Trophoblast cell (in vitro differentiated cells and primary cell): ENCODE measurements at regions not wholly inside any gene's neighbourhood (a gene's known extent, or its start where the extent isn't known, plus 50 kb on each side); places are given as distances from the start of the nearest gene placed in this dataset.

ENCODE experiments used
- DNase-seq, 2 donors: peaks; one replicate each; pipeline ENCODE4 v3.0.0-alpha.2; 2016
- H2AFZ ChIP-seq: 2 replicates; pipeline ENCODE4 v1.6.1; 2013; ENCODE audit warnings: low read length, moderate library complexity, mild to moderate bottlenecking; ENCODE audit not compliant: insufficient read depth, poor library complexity
- H2AK5ac ChIP-seq: 2 replicates; pipeline ENCODE4 v1.6.1; 2013; ENCODE audit warnings: mild to moderate bottlenecking, low read length
- H2BK120ac ChIP-seq: 2 replicates; pipeline ENCODE4 v1.6.1; 2013; ENCODE audit warnings: low read length, mild to moderate bottlenecking, moderate library complexity; ENCODE audit not compliant: insufficient read depth, poor library complexity
- H2BK12ac ChIP-seq: 2 replicates; pipeline ENCODE4 v1.6.1; 2013; ENCODE audit warnings: mild to moderate bottlenecking, low read length, moderate library complexity
- H2BK5ac ChIP-seq: 2 replicates; pipeline ENCODE4 v1.6.1; 2013; ENCODE audit warnings: low read length, low read depth, moderate library complexity, mild to moderate bottlenecking; ENCODE audit not compliant: poor library complexity
- H3K14ac ChIP-seq: 2 replicates; pipeline ENCODE4 v1.6.1; 2013; ENCODE audit warnings: mild to moderate bottlenecking, low read length
- H3K18ac ChIP-seq: 2 replicates; pipeline ENCODE4 v1.6.1; 2013; ENCODE audit warnings: mild to moderate bottlenecking, low read length
- H3K23ac ChIP-seq: 2 replicates; pipeline ENCODE4 v1.6.1; 2013; ENCODE audit warnings: low read length
- H3K27ac ChIP-seq: 2 replicates; pipeline ENCODE4 v1.5.1; 2013; ENCODE audit warnings: low read depth, mild to moderate bottlenecking, inconsistent platforms, low read length, moderate library complexity
- H3K27me3 ChIP-seq: 2 replicates; pipeline ENCODE4 v1.6.1; 2013; ENCODE audit warnings: inconsistent platforms, mild to moderate bottlenecking, low read length, moderate library complexity; ENCODE audit not compliant: insufficient read depth
- H3K36me3 ChIP-seq, 2 experiments: 1 replicate in 1 of 2; 2 replicates in 1 of 2; pipeline ENCODE4 v1.6.1; 2013; ENCODE audit warnings: low read length in 2 of 2, mild to moderate bottlenecking in 2 of 2, moderate library complexity in 1 of 2; ENCODE audit not compliant: insufficient read depth in 2 of 2, control insufficient read depth in 1 of 2
- H3K4ac ChIP-seq: 2 replicates; pipeline ENCODE4 v1.6.1; 2013; ENCODE audit warnings: low read depth, mild to moderate bottlenecking, low read length, moderate library complexity
- H3K4me1 ChIP-seq, 2 experiments: 1 replicate in 1 of 2; 2 replicates in 1 of 2; pipeline ENCODE4 v1.6.1; 2013; ENCODE audit warnings: low read length in 2 of 2, mild to moderate bottlenecking in 2 of 2, moderate library complexity in 1 of 2; ENCODE audit not compliant: insufficient read depth in 2 of 2, control insufficient read depth in 1 of 2
- H3K4me2 ChIP-seq: 2 replicates; pipeline ENCODE4 v1.6.1; 2013; ENCODE audit warnings: inconsistent platforms, mild to moderate bottlenecking, low read length, moderate library complexity
- H3K4me3 ChIP-seq: 2 replicates; pipeline ENCODE4 v1.5.1; 2013; ENCODE audit warnings: mild to moderate bottlenecking, low read depth, low read length, inconsistent platforms
- H3K79me1 ChIP-seq: one replicate; pipeline ENCODE4 v1.6.1; 2013; ENCODE audit warnings: low read length
- H3K79me2 ChIP-seq: 2 replicates; pipeline ENCODE4 v1.6.1; 2013; ENCODE audit warnings: low read length, mild to moderate bottlenecking; ENCODE audit not compliant: control insufficient read depth, insufficient read depth, poor library complexity
- H3K9ac ChIP-seq: 2 replicates; pipeline ENCODE4 v1.6.1; 2013; ENCODE audit warnings: mild to moderate bottlenecking, low read length
- H3K9me3 ChIP-seq: 2 replicates; pipeline ENCODE4 v1.6.1; 2013; ENCODE audit warnings: low read depth, mild to moderate bottlenecking, control low read depth, inconsistent platforms, low read length; ENCODE audit not compliant: insufficient read depth
- H4K12ac ChIP-seq: 2 replicates; pipeline ENCODE4 v1.6.1; 2013; ENCODE audit warnings: low read depth, mild to moderate bottlenecking, low read length, moderate library complexity
- H4K8ac ChIP-seq: 2 replicates; pipeline ENCODE4 v1.6.1; 2013; ENCODE audit warnings: low read depth, mild to moderate bottlenecking, low read length, moderate library complexity
- H4K91ac ChIP-seq: one replicate; pipeline ENCODE4 v1.6.1; 2013; ENCODE audit warnings: low read depth, mild to moderate bottlenecking, low read length, moderate library complexity
- WGBS: extraction: QIAGEN DNeasy Blood & Tissue Kit; methylation state at CpG from one replicate; pipeline ENCODE4 v1.1.7; 2013; ENCODE audit warnings: missing lambda C conversion rate; ENCODE audit not compliant: insufficient read length, insufficient coverage; ENCODE audit errors: extremely low coverage; 5-methylcytosine and 5-hydroxymethylcytosine counted together

DNA sequence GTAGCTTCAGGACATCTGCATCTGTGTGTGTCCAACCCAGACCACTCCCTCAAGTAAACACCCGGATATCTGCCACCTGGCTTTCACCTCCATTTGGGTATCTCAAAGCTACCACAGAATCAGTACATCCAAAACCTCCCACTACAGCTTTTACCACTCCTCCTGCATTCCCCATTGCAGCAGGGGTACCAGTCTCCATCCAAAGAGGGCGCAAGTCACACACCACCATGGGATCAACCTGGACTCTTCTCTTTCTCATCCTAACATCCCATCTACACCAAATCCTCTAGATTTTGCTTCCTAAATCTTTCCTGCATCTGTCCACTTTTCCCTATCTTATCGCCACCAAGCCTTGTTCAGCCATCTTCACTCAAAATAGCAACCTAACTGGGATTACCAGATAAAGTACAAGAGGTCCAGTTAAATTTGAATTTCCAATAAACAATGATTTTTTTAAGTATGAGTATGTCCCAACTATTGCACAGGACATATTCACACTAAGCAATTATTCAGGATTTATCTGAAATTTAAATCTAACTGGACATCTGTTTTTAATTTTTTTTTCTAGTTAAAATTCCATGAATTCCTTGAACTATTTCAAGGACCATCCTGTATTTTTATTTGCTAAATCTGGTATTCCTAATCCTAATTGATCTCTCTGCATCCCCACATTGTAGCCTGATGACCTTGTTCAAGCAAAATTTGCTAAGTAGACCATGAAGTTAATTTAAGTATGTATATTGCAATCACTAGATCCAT is 164.3 kb upstream of the MLN start:
- no peak overlapping the region for H3K23ac ChIP-seq
- H2BK120ac ChIP-seq: no peak overlapping the region
- no peak overlapping the region for H2BK5ac ChIP-seq
- WGBS: no CpG with 5 or more reads among the region's 3 CpGs
- H2AFZ ChIP-seq: no peak overlapping the region
- no peak overlapping the region for H3K4ac ChIP-seq
- no peak overlapping the region for H3K27ac ChIP-seq
- DNase-seq: peak in 1 of 2 donors; percentile 19
- H3K18ac ChIP-seq: no peak overlapping the region
- no peak overlapping the region for H2AK5ac ChIP-seq
- no peak overlapping the region for H2BK12ac ChIP-seq
- H3K9ac ChIP-seq: no peak overlapping the region
- H3K27me3 ChIP-seq: no peaks in the 10 kb centered on the region
- no peaks in the 10 kb centered on the region for H3K36me3 ChIP-seq
- peaks cover under 1% of the 10 kb centered on the region for H3K9me3 ChIP-seq
- H3K79me2 ChIP-seq: no peaks in the 10 kb centered on the region
- H3K4me2 ChIP-seq: no peak overlapping the region
- H3K4me3 ChIP-seq: no peak overlapping the region
- H4K8ac ChIP-seq: no peak overlapping the region
- no peak overlapping the region for H4K12ac ChIP-seq
- no peaks in the 10 kb centered on the region for H3K4me1 ChIP-seq
- H3K14ac ChIP-seq: no peak overlapping the region
- no peaks in the 10 kb centered on the region for H3K79me1 ChIP-seq
- H4K91ac ChIP-seq: no peak overlapping the region

DNA sequence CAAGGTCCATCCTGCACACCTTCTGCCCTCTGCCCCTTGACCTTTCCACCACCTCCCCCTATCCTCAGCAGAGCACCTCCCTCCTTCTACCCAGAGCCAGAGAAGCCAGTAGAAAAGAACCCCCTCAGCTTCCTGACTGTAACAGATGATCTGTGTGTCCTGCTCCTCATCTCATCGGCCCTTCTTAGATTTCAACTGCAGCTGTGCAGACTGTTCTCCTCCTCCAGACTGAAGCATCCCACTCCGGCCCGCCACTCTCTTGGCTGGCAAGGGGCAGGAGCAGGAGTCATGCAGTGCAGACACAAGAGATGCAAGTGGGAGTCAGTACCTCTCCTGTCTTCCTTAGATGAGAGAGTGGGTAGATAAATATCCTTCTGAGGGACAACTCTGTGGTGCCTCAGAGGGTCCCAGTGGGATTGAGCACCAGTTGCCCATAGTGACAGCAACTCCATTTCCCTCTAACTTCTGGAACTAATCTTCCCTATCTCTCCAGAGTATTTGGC is 163.5 kb upstream of the MLN start:
- Histone ChIP-seq H3K4me1 (no peaks in the 10 kb centered on the region), H3K4me2 (no peak overlapping the region), H3K18ac (no peak overlapping the region), H3K9me3 (peaks cover 3% of the 10 kb centered on the region), H2BK5ac (no peak overlapping the region), H3K79me1 (no peaks in the 10 kb centered on the region), H3K27me3 (no peaks in the 10 kb centered on the region), H3K4me3 (no peak overlapping the region), H3K4ac (no peak overlapping the region), H3K27ac (no peak overlapping the region), H4K12ac (no peak overlapping the region), H3K36me3 (no peaks in the 10 kb centered on the region), H2BK120ac (no peak overlapping the region), H2AFZ (no peak overlapping the region), H2AK5ac (no peak overlapping the region), H3K14ac (no peak overlapping the region), H4K8ac (no peak overlapping the region), H3K79me2 (no peaks in the 10 kb centered on the region), H3K23ac (no peak overlapping the region), H3K9ac (no peak overlapping the region), H2BK12ac (no peak overlapping the region), H4K91ac (no peak overlapping the region)
- DNase-seq: no peak
- WGBS: no CpG with 5 or more reads among the region's 3 CpGs

DNA sequence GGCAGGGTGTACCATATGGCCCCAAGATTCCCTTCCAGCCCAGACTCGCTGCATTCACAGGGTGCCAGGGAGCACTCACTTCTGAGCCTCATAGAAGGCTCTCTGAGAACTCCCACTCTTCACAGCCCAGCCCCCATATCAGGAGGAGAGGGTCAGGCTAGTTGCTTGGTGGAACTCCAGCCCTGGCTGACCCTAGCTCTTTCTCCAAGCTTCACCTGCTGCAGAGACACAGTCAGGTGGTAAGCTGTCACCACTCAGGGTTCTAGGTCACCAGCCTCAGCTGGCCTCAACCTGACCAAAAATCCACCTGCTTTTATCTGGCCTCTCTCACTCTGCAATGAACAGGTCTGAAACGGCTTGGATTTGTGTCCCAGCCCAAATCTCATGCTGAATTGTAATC is 162.7 kb upstream of the MLN start:
- peaks cover 3% of the 10 kb centered on the region for H3K9me3 ChIP-seq
- H3K4ac ChIP-seq: no peak overlapping the region
- H3K79me1 ChIP-seq: no peaks in the 10 kb centered on the region
- H4K12ac ChIP-seq: no peak overlapping the region
- no peak overlapping the region for H2BK120ac ChIP-seq
- H3K23ac ChIP-seq: no peak overlapping the region
- H2BK5ac ChIP-seq: no peak overlapping the region
- no peak overlapping the region for H3K18ac ChIP-seq
- WGBS: no CpG with 5 or more reads among the region's 2 CpGs
- no peaks in the 10 kb centered on the region for H3K4me1 ChIP-seq
- no peaks in the 10 kb centered on the region for H3K36me3 ChIP-seq
- H2AK5ac ChIP-seq: no peak overlapping the region
- no peak overlapping the region for H3K4me2 ChIP-seq
- no peak overlapping the region for H3K27ac ChIP-seq
- no peak overlapping the region for H4K8ac ChIP-seq
- no peak for DNase-seq
- no peak overlapping the region for H3K9ac ChIP-seq
- no peak overlapping the region for H3K14ac ChIP-seq
- no peak overlapping the region for H2AFZ ChIP-seq
- no peaks in the 10 kb centered on the region for H3K27me3 ChIP-seq
- no peak overlapping the region for H4K91ac ChIP-seq
- H2BK12ac ChIP-seq: no peak overlapping the region
- H3K4me3 ChIP-seq: no peak overlapping the region
- no peaks in the 10 kb centered on the region for H3K79me2 ChIP-seq

DNA sequence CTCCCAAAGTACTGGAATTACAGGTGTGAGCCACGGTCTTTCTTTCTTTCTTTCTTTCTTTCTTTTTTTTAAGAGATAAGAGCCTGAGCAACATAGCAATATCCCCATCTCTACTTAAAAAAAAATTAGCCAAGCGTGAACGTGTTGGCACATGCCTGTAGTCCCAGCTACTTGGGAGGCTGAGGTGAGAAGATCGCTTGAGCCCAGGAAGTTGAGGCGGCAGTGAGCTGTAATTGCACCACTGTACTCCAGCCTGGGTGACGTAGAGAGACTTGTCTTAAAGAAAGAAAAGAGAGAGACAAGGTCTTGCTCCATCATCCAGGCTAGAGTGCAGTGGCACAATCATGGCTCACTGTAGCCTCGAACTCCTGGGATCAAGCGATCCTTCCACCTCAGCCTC is 162.0 kb upstream of the MLN start:
- Histone ChIP-seq H3K79me2 (no peaks in the 10 kb centered on the region), H2BK120ac (no peak overlapping the region), H4K8ac (no peak overlapping the region), H2AFZ (no peak overlapping the region), H3K9me3 (peaks cover 3% of the 10 kb centered on the region), H3K27me3 (no peaks in the 10 kb centered on the region), H3K4ac (no peak overlapping the region), H4K12ac (no peak overlapping the region), H2BK12ac (no peak overlapping the region), H3K18ac (no peak overlapping the region), H3K14ac (no peak overlapping the region), H3K9ac (no peak overlapping the region), H3K4me1 (no peaks in the 10 kb centered on the region), H2AK5ac (no peak overlapping the region), H3K79me1 (no peaks in the 10 kb centered on the region), H3K27ac (no peak overlapping the region), H2BK5ac (no peak overlapping the region), H3K4me3 (no peak overlapping the region), H4K91ac (no peak overlapping the region), H3K23ac (no peak overlapping the region), H3K36me3 (no peaks in the 10 kb centered on the region), H3K4me2 (no peak overlapping the region)
- no CpG with 5 or more reads among the region's 8 CpGs for WGBS
- DNase-seq: no peak
